Vagina (tissue), 2 donors: ENCODE measurements at regions not wholly inside any gene's neighbourhood (a gene's known extent, or its start where the extent isn't known, plus 50 kb on each side); places are given as distances from the start of the nearest gene placed in this dataset.

Source experiments
- DNase-seq, 2 donors: peaks; one replicate each; pipeline ENCODE4 v3.0.0-alpha.2; 2017; ENCODE audit errors: extremely low spot score in 2 of 2
- H3K27ac ChIP-seq: fragments of 200-600 bp; sonication (generic); one replicate; pipeline ENCODE4 v1.5.1; 2019
- H3K27me3 ChIP-seq: fragments of 200-600 bp; sonication (generic); one replicate; pipeline ENCODE4 v1.5.1; 2019
- H3K36me3 ChIP-seq, 2 donors: fragments of 200-600 bp; sonication (generic); one replicate each; pipeline ENCODE4 v1.5.1; 2017 to 2019
- H3K4me1 ChIP-seq: fragments of 200-600 bp; sonication (generic); one replicate; pipeline ENCODE4 v1.5.1; 2019
- H3K4me3 ChIP-seq, 2 donors: fragments of 200-600 bp; sonication (generic); 1 replicate in 1 of 2; 2 replicates in 1 of 2; pipeline ENCODE4 v1.5.1; 2016 to 2019
- H3K9me3 ChIP-seq: fragments of 200-600 bp; sonication (generic); one replicate; pipeline ENCODE4 v1.5.1; 2019
- POLR2A ChIP-seq, 2 donors: fragments of 450-650 bp; IDR thresholded peaks; one replicate each; pipeline ENCODE4 v1.6.1; 2017; ENCODE audit warnings: antibody characterized with exemption in 2 of 2, mild to moderate bottlenecking in 2 of 2, moderate library complexity in 2 of 2
- POLR2AphosphoS5 ChIP-seq, 2 donors: sonication (generic); formaldehyde crosslinking; IDR thresholded peaks; one replicate each; pipeline ENCODE4 v1.9.0; 2017; ENCODE audit warnings: antibody characterized with exemption in 2 of 2, mild to moderate bottlenecking in 2 of 2, low read depth in 1 of 2; ENCODE audit not compliant: insufficient read depth in 1 of 2
- intact Hi-C: fragments of 100-400 bp; cut with DNase I; formaldehyde crosslinking; loops from one replicate; pipeline ENCODE4 v1.15.1; 2023
- TF ChIP-seq, protein P1 (sequence below), 3 experiments: fragments of 450-650 bp in 2 of 3; fragments of 200-600 bp in 1 of 3; sonication (generic) in 1 of 3; IDR thresholded peaks; one replicate each; pipeline ENCODE4 v1.5.1; 2017 to 2019; ENCODE audit warnings: antibody characterized with exemption in 3 of 3, mild to moderate bottlenecking in 2 of 3, moderate library complexity in 2 of 3

DNA sequence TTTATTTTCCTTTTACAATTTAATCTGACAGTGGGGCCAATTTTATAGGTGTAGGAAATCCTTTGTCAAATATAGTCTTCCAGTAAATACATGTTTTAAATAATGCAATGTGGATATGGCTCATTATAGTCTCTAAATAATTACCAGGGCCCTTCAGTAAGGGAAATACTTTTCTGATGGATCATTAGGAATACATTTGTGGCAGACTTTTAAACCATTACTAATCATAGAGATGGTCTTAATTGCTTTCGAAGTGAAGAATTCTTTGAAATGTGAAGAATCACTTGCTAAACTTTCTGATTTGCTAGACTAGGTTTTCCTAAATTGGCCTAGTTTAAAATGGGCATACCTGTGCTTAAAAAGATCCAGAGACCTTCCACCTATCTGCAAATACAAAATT lies 105.6 kb upstream of the ELL2 start:
- H3K27ac ChIP-seq = no peak overlapping the region
- no peaks in the 10 kb centered on the region for H3K27me3 ChIP-seq
- no peak for DNase-seq
- intact Hi-C loops = no loop called here
- TF ChIP-seq POLR2A (IDR thresholded peaks at IDR 0.05) = no peak
- no peak for TF ChIP-seq POLR2AphosphoS5 (IDR thresholded peaks at IDR 0.05; ENCODE audit: insufficient read depth in 1 of 2, low read depth in 1 of 2)
- TF ChIP-seq, protein P1, sequence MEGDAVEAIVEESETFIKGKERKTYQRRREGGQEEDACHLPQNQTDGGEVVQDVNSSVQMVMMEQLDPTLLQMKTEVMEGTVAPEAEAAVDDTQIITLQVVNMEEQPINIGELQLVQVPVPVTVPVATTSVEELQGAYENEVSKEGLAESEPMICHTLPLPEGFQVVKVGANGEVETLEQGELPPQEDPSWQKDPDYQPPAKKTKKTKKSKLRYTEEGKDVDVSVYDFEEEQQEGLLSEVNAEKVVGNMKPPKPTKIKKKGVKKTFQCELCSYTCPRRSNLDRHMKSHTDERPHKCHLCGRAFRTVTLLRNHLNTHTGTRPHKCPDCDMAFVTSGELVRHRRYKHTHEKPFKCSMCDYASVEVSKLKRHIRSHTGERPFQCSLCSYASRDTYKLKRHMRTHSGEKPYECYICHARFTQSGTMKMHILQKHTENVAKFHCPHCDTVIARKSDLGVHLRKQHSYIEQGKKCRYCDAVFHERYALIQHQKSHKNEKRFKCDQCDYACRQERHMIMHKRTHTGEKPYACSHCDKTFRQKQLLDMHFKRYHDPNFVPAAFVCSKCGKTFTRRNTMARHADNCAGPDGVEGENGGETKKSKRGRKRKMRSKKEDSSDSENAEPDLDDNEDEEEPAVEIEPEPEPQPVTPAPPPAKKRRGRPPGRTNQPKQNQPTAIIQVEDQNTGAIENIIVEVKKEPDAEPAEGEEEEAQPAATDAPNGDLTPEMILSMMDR (IDR thresholded peaks at IDR 0.05) = no peak
- no peaks in the 10 kb centered on the region for H3K9me3 ChIP-seq
- no peaks in the 10 kb centered on the region for H3K4me1 ChIP-seq
- no peaks in the 10 kb centered on the region for H3K36me3 ChIP-seq
- H3K4me3 ChIP-seq = no peak overlapping the region

DNA sequence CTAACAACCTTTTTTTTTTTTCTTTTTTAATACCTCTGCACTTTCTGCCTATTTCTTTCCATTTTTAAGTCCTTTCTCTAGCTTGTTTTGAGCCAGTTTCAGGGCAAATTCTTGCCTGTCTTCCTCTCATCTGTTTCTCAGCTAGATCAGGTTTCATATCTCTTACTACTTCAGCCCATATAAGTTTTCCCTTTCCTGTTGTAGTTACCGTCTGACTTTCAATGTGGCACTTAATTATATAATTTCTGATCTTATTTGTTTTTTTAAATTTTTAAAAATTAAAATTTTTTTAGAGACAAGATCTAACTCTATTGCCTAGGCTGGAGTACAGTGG lies 104.7 kb upstream of the ELL2 start:
- Histone ChIP-seq H3K27ac (no peak overlapping the region), H3K4me1 (no peaks in the 10 kb centered on the region), H3K27me3 (no peaks in the 10 kb centered on the region), H3K4me3 (no peak overlapping the region), H3K36me3 (no peaks in the 10 kb centered on the region), H3K9me3 (no peaks in the 10 kb centered on the region)
- DNase-seq = no peak
- TF ChIP-seq POLR2A (IDR thresholded peaks at IDR 0.05) = no peak
- TF ChIP-seq, protein P1 (IDR thresholded peaks at IDR 0.05) = no peak
- TF ChIP-seq POLR2AphosphoS5 (IDR thresholded peaks at IDR 0.05; ENCODE audit: insufficient read depth in 1 of 2, low read depth in 1 of 2) = no peak
- intact Hi-C loops = no loop called here

DNA sequence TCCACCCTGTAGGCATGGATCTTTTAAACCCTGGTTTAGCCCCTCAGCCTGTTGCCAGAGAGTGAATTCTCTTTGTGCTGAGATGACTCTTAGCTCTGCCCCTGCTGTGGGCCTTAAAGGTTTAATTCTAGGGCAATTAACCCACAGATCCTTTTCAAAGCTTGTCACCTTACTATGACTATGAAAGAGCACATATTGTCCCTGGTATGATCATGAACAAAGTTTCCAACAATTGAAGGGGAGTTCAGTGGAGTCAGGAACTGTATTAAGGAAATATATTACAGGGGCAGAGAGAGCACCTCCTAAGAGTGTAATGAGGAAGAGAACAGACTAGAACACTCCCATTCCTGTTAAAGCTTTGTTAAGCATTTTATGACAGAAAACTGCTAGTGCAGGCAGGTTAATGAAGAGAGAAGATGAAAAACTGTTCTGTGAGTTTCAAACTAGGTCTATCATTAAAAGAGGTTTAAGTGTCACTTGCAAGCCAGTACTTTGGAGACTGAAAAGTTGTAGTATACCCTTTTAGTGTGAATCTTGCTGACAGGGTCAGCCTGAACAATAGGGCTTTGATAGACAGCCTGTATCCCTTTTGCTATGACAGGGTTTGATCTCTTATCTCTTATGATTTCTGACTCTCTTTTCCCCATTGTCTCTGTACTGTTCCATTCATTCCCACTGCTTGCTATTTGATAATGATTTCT lies 104.2 kb upstream of the ELL2 start:
- H3K27ac ChIP-seq = no peak overlapping the region
- H3K4me3 ChIP-seq = no peak overlapping the region
- H3K9me3 ChIP-seq = no peaks in the 10 kb centered on the region
- no peaks in the 10 kb centered on the region for H3K4me1 ChIP-seq
- H3K36me3 ChIP-seq = no peaks in the 10 kb centered on the region
- no peaks in the 10 kb centered on the region for H3K27me3 ChIP-seq
- TF ChIP-seq POLR2A (IDR thresholded peaks at IDR 0.05) = no peak
- no peak for TF ChIP-seq POLR2AphosphoS5 (IDR thresholded peaks at IDR 0.05; ENCODE audit: insufficient read depth in 1 of 2, low read depth in 1 of 2)
- TF ChIP-seq, protein P1 (IDR thresholded peaks at IDR 0.05) = no peak
- no peak for DNase-seq
- intact Hi-C loops = no loop called here

DNA sequence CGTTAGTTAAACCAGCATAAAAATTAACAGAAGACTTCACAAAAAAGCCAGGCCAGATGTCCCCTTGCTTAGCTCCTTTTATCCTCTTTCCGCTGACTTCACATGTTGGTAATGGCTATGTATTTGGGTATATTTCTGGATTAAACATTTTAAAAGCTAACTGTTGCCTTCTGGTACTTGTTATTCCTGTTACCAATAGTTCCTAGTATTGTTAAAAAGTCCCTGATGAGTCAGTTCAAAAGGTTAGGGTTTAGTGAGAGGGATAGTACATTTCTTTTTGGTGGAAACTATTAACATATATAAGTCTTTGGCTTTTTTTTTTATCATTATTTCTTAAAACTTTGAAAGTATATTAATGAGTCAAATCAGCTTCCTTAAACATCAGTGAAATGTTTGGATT lies 103.2 kb upstream of the ELL2 start:
- Histone ChIP-seq H3K27me3 (no peaks in the 10 kb centered on the region), H3K27ac (no peak overlapping the region), H3K9me3 (no peaks in the 10 kb centered on the region), H3K36me3 (no peaks in the 10 kb centered on the region), H3K4me3 (no peak overlapping the region), H3K4me1 (no peaks in the 10 kb centered on the region)
- intact Hi-C loops = no loop called here
- TF ChIP-seq, protein P1 (IDR thresholded peaks at IDR 0.05) = no peak
- TF ChIP-seq POLR2AphosphoS5 (IDR thresholded peaks at IDR 0.05; ENCODE audit: insufficient read depth in 1 of 2, low read depth in 1 of 2) (no peak), POLR2A (IDR thresholded peaks at IDR 0.05) (no peak)
- DNase-seq = no peak

DNA sequence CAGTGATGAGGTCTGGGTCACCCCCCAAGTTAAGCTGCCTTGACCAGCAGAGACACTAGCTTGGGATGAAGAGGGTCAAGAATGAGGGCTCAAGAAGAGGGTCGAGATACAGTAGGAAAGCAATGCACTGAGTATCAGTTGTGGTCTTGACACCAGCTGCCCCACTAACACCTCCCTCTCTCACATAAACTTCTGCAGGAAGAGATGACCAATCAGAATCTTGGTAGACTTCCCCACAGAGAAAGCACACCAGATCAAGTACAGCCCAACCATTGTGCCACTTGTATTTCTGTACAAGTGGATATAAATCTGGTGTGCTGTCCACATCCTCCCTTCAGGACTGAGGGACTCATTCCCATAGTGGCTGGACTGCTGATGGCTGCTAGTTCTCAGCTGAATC lies 101.2 kb upstream of the ELL2 start:
- no peak overlapping the region for H3K27ac ChIP-seq

More for the DNA sequence above, 101.2 kb upstream of the ELL2 start:
- intact Hi-C loops = no loop called here
- no peak overlapping the region for H3K4me3 ChIP-seq
- DNase-seq = no peak
- H3K27me3 ChIP-seq = no peaks in the 10 kb centered on the region
- H3K36me3 ChIP-seq = no peaks in the 10 kb centered on the region
- H3K9me3 ChIP-seq = no peaks in the 10 kb centered on the region
- H3K4me1 ChIP-seq = no peaks in the 10 kb centered on the region
- TF ChIP-seq POLR2AphosphoS5 (IDR thresholded peaks at IDR 0.05; ENCODE audit: insufficient read depth in 1 of 2, low read depth in 1 of 2) = no peak
- TF ChIP-seq POLR2A (IDR thresholded peaks at IDR 0.05) = no peak
- TF ChIP-seq, protein P1 (IDR thresholded peaks at IDR 0.05) = no peak
